Upper lobe of left lung (tissue), 6 donors: ENCODE measurements at regions not wholly inside any gene's neighbourhood (a gene's known extent, or its start where the extent isn't known, plus 50 kb on each side); places are given as distances from the start of the nearest gene placed in this dataset.

Source experiments
- ATAC-seq, 2 donors: fragments of 200-7000 bp; cut with Tn5 transposase; one replicate each; pipeline ENCODE4 v1.9.1; 2022; ENCODE audit warnings: mild to moderate bottlenecking in 2 of 2, moderate library complexity in 2 of 2; ENCODE audit not compliant: low FRiP score in 2 of 2
- DNase-seq, 2 donors: peaks; one replicate each; pipeline ENCODE4 v3.0.0-alpha.2; 2019 to 2020
- H3K27ac ChIP-seq, 4 donors: fragments of 200-600 bp; sonication (generic); one replicate each; pipeline ENCODE4 v1.5.1; 2016 to 2019
- H3K27me3 ChIP-seq, 4 donors: fragments of 200-600 bp; sonication (generic); one replicate each; pipeline ENCODE4 v1.5.1; 2017 to 2019
- H3K36me3 ChIP-seq, 4 donors: fragments of 200-600 bp; sonication (generic); one replicate each; pipeline ENCODE4 v1.5.1; 2016 to 2019
- H3K4me1 ChIP-seq, 4 donors: fragments of 200-600 bp; sonication (generic); one replicate each; pipeline ENCODE4 v1.5.1; 2018 to 2019
- H3K4me3 ChIP-seq, 4 donors: fragments of 200-600 bp; sonication (generic); one replicate each; pipeline ENCODE4 v1.5.1; 2017 to 2019; ENCODE audit warnings: mild to moderate bottlenecking in 2 of 4, moderate library complexity in 1 of 4
- H3K9me3 ChIP-seq, 4 donors: fragments of 200-600 bp; sonication (generic); one replicate each; pipeline ENCODE4 v1.5.1; 2018 to 2019
- EP300 ChIP-seq, 4 donors: sonication (generic); formaldehyde crosslinking; IDR thresholded peaks; one replicate each; pipeline ENCODE4 v1.5.1; 2017; ENCODE audit warnings: antibody characterized with exemption in 4 of 4, control low read depth in 2 of 4
- POLR2A ChIP-seq, 4 donors: fragments of 450-650 bp; IDR thresholded peaks; one replicate each; pipeline ENCODE4 v1.5.1; 2016 to 2017; ENCODE audit warnings: antibody characterized with exemption in 4 of 4, mild to moderate bottlenecking in 2 of 4
- POLR2AphosphoS5 ChIP-seq, 2 donors: sonication (generic); formaldehyde crosslinking; IDR thresholded peaks; one replicate each; pipeline ENCODE4 v1.5.1; 2017; ENCODE audit warnings: antibody characterized with exemption in 2 of 2
- WGBS, 2 donors: methylation state at CpG; one replicate each; pipeline ENCODE4 v1.1.5; 2017 to 2018; 5-methylcytosine and 5-hydroxymethylcytosine counted together
- TF ChIP-seq, protein P1 (sequence below), 6 experiments: fragments of 450-650 bp in 4 of 6; fragments of 200-600 bp in 2 of 6; sonication (generic) in 2 of 6; IDR thresholded peaks; one replicate each; pipeline ENCODE4 v1.5.1; 2016 to 2019; ENCODE audit warnings: antibody characterized with exemption in 6 of 6
- donor health status: DM: no; HTN: no; CAD: no; lungs with moderate emphysema.
- donor health status: DM: no; HTN: yes; CAD: no; lungs with severe emphysema.

DNA sequence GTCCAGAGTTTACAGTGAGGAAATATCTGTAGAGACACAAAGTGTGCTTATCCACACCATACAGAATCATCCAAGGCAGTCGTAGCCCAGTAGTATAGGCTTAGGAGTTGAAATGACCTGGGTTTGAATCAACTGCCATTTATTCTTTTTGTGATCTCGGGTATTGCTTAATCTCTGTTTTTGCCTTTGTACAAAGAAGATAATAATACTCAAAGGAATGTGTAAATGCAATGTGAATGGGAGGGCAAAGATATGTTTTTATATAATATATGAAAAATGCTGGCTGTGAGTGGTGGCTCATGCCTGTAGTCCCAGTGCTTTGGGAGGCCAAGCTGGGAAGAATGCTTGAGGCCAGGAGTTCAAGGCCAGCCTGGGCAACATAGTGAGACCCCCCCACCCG, 141.1 kb downstream of the SPATA31D1 start:
- Histone ChIP-seq H3K27me3 (no peaks in the 10 kb centered on the region), H3K36me3 (no peaks in the 10 kb centered on the region), H3K9me3 (no peaks in the 10 kb centered on the region), H3K27ac (no peak overlapping the region), H3K4me1 (no peaks in the 10 kb centered on the region), H3K4me3 (no peak overlapping the region)
- DNase-seq (no peak), ATAC-seq (no peak)
- WGBS, 2 donors, result 83 to 89% methylated on average over 3 of the region's 3 CpGs
- TF ChIP-seq POLR2A (IDR thresholded peaks at IDR 0.05) (no peak), POLR2AphosphoS5 (IDR thresholded peaks at IDR 0.05) (no peak), EP300 (IDR thresholded peaks at IDR 0.05) (no peak)
- TF ChIP-seq, protein P1, sequence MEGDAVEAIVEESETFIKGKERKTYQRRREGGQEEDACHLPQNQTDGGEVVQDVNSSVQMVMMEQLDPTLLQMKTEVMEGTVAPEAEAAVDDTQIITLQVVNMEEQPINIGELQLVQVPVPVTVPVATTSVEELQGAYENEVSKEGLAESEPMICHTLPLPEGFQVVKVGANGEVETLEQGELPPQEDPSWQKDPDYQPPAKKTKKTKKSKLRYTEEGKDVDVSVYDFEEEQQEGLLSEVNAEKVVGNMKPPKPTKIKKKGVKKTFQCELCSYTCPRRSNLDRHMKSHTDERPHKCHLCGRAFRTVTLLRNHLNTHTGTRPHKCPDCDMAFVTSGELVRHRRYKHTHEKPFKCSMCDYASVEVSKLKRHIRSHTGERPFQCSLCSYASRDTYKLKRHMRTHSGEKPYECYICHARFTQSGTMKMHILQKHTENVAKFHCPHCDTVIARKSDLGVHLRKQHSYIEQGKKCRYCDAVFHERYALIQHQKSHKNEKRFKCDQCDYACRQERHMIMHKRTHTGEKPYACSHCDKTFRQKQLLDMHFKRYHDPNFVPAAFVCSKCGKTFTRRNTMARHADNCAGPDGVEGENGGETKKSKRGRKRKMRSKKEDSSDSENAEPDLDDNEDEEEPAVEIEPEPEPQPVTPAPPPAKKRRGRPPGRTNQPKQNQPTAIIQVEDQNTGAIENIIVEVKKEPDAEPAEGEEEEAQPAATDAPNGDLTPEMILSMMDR (IDR thresholded peaks at IDR 0.05), result no peak

DNA sequence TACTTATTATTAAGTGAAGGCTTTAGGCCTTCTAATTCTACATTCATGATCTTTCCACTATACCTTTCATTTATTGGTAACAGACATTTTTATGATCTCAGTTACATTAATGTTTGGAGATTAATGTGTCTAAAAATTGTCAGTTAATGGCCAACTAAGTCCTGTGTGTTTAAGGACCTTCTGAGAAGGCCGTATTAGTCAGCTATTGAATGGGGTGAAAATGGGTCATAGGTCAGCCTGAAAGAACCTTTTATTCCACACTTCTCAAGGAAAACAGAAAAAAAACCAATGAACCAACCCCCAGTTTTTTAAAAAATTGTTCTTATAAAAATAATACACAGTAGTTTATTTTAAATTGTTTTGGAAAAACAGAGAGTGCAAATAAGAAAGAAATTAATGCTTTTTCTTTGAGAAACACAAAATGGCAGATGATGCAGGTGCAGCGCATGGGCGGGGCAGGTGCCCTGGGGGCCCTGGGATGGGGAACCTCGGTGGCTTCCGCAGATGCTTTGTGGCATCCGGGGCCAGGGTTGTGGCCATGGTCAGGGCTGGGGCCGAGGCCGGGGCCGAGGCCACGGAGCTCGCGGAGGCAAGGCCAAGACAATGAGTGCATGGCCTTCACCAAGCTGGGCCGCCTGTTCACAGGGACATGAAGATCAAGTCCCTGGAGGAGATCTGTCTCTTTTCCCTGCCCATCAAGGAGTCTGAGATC, 141.9 kb downstream of the SPATA31D1 start:
- ATAC-seq (no peak), DNase-seq (peak in 1 of 2 donors; percentile 67)
- Histone ChIP-seq H3K9me3 (no peaks in the 10 kb centered on the region), H3K4me3 (no peak overlapping the region), H3K36me3 (no peaks in the 10 kb centered on the region), H3K27me3 (no peaks in the 10 kb centered on the region), H3K27ac (no peak overlapping the region), H3K4me1 (no peaks in the 10 kb centered on the region)
- TF ChIP-seq POLR2AphosphoS5 (IDR thresholded peaks at IDR 0.05), result no peak
- TF ChIP-seq, protein P1 (IDR thresholded peaks at IDR 0.05), result no peak
- no peak for TF ChIP-seq POLR2A (IDR thresholded peaks at IDR 0.05)
- no peak for TF ChIP-seq EP300 (IDR thresholded peaks at IDR 0.05)
- 88 to 98% methylated on average over 13 of the region's 13 CpGs for WGBS, 2 donors

DNA sequence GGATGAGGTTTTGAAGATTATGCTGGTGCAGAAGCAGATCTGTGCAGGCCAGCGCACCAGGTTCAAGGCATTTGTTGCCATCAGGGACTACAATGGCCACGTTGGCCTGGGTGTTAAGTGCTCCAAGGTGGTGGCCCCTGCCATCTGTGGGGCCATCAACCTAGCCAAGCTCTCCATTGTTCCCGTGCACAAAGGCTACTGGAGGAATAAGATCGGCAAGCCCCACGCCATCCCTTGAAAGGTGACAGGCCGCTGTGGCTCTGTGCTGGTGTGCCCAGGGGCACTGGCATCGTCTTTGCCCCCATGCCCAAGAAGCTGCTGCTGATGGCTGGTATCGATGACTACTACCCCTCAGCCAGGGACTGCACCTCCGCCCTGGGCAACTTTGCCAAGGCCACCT, 142.5 kb downstream of the SPATA31D1 start:
- TF ChIP-seq POLR2AphosphoS5 (IDR thresholded peaks at IDR 0.05) (no peak), EP300 (IDR thresholded peaks at IDR 0.05) (no peak), POLR2A (IDR thresholded peaks at IDR 0.05) (no peak)
- TF ChIP-seq, protein P1 (IDR thresholded peaks at IDR 0.05), result no peak
- Histone ChIP-seq H3K4me1 (no peaks in the 10 kb centered on the region), H3K27ac (no peak overlapping the region), H3K27me3 (no peaks in the 10 kb centered on the region), H3K36me3 (no peaks in the 10 kb centered on the region), H3K9me3 (no peaks in the 10 kb centered on the region), H3K4me3 (no peak overlapping the region)
- no peak for ATAC-seq
- no peak for DNase-seq
- 94 to 100% methylated on average over 1 to 9 of the region's 9 CpGs for WGBS, 2 donors

DNA sequence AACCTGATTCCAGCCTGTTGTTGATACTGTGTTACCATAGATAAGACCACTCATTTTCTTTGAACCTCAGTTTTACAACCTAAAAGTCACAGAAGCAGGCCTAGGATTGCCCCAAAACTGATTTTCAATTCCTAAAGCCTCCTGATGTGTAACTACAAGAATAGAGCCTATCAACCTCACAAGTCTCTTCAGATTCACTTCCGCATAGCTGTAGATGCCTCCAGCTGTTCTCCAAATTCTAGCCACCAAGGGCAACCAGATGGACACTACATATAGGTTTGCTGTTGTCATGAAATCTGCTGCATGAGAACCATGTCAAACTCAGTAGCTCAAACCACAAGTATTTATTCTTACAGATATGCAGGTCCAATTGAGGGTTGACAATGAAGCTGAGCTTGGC, 143.5 kb downstream of the SPATA31D1 start:
- ATAC-seq (no peak), DNase-seq (no peak)
- TF ChIP-seq EP300 (IDR thresholded peaks at IDR 0.05) (no peak), POLR2A (IDR thresholded peaks at IDR 0.05) (no peak), POLR2AphosphoS5 (IDR thresholded peaks at IDR 0.05) (no peak)
- TF ChIP-seq, protein P1 (IDR thresholded peaks at IDR 0.05), result no peak
- 95% methylated on average over 1 of the region's 1 CpG for WGBS, 2 donors
- no peak overlapping the region for H3K27ac ChIP-seq
- H3K4me1 ChIP-seq, result no peaks in the 10 kb centered on the region
- no peaks in the 10 kb centered on the region for H3K36me3 ChIP-seq
- no peaks in the 10 kb centered on the region for H3K27me3 ChIP-seq
- H3K9me3 ChIP-seq, result no peaks in the 10 kb centered on the region
- H3K4me3 ChIP-seq, result no peak overlapping the region

DNA sequence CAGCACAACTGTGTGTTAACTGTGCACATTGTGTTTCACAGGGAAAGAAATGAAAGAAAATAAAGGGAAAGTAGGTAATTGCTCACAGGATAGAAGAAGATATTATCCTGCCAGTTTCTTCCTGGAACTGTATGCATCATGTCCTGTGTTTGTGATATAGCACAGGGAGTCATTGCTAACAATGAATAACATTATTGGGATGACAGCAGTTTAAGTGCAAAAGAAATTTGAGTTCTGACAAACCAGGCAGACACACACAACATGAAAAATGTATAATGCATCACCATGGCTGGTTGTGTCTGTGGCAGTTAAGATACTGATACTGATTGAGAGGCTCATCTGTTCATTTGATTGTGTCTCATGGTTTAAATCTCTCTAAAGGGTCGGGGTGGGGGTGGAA, 145.4 kb downstream of the SPATA31D1 start:
- Histone ChIP-seq H3K27me3 (no peaks in the 10 kb centered on the region), H3K4me1 (no peaks in the 10 kb centered on the region), H3K27ac (no peak overlapping the region), H3K4me3 (no peak overlapping the region), H3K36me3 (no peaks in the 10 kb centered on the region), H3K9me3 (no peaks in the 10 kb centered on the region)
- 71 to 80% methylated on average over 1 of the region's 1 CpG for WGBS, 2 donors
- no peak for ATAC-seq
- no peak for DNase-seq
- TF ChIP-seq EP300 (IDR thresholded peaks at IDR 0.05) (no peak), POLR2AphosphoS5 (IDR thresholded peaks at IDR 0.05) (no peak), POLR2A (IDR thresholded peaks at IDR 0.05) (no peak)
- TF ChIP-seq, protein P1 (IDR thresholded peaks at IDR 0.05), result no peak
